SK-N-MC (cell line): ENCODE measurements at regions not wholly inside any gene's neighbourhood (a gene's known extent, or its start where the extent isn't known, plus 50 kb on each side); places are given as distances from the start of the nearest gene placed in this dataset.
"Not testable (repeated sequence)": the region's sequence is repeated elsewhere in the genome, so short reads cannot be mapped to it uniquely, and the experiment has no call there.

Experiments used
- DNase-seq: peaks from one replicate; pipeline ENCODE4 v3.0.0-alpha.2; 2011; ENCODE audit warnings: low read depth, low spot score
- H3K27ac ChIP-seq: fragments of 200-600 bp; sonication (generic); 2 replicates; pipeline ENCODE4 v1.5.1; 2016; ENCODE audit warnings: mixed run types
- H3K36me3 ChIP-seq: fragments of 200-600 bp; sonication (generic); 2 replicates; pipeline ENCODE4 v1.6.1; 2017; ENCODE audit warnings: antibody characterized with exemption, low read length, mixed read lengths; ENCODE audit not compliant: insufficient read depth
- H3K4me3 ChIP-seq: fragments of 200-600 bp; sonication (generic); 2 replicates; pipeline ENCODE4 v1.5.1; 2016
- H3K9ac ChIP-seq: fragments of 200-600 bp; sonication (generic); 2 replicates; pipeline ENCODE4 v1.8.0; 2017; ENCODE audit warnings: mixed run types, mixed read lengths; ENCODE audit not compliant: insufficient read length
- H3K9me3 ChIP-seq: fragments of 200-600 bp; sonication (generic); 2 replicates; pipeline ENCODE4 v1.6.1; 2017; ENCODE audit warnings: low read depth, mild to moderate bottlenecking, antibody characterized with exemption, low read length, moderate library complexity, mixed read lengths
- EZH2 ChIP-seq: fragments of 200-600 bp; sonication (generic); IDR thresholded peaks from one replicate; pipeline ENCODE4 v1.6.1; 2017; ENCODE audit warnings: antibody characterized with exemption
- FOXP2 ChIP-seq: optimal IDR thresholded peaks from 2 replicates; pipeline ENCODE3; 2011; ENCODE audit warnings: mild to moderate bottlenecking, moderate library complexity; ENCODE audit not compliant: insufficient read depth; ENCODE audit errors: extremely low read length, control extremely low read depth
- POLR2AphosphoS5 ChIP-seq: IDR thresholded peaks from 2 replicates; pipeline ENCODE4 v1.6.1; 2012; ENCODE audit warnings: mild to moderate bottlenecking, low read depth, low read length, borderline replicate concordance

DNA sequence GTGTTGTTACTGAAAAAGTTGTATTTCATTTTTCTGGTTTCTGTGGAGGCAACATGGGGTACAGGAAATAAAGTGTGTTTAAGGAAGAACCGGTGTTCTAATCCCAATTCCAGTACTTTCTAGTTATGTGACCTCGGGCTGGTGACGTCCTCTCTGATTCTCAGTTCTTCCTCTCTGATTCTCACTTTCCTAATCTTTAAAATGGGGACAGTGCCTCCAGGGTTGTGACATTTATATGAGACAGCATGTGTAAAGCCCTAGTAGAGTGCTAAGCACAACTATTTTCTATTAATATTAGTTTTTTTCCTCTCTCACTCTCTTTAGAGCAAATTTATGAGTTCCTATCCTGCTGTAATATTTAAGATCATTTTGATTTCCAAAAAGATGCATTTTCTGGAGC, 50.9 kb upstream of the PTPDC1 start:
- no peak overlapping the region for H3K9ac ChIP-seq
- H3K36me3 ChIP-seq: no peaks in the 10 kb centered on the region
- no peak overlapping the region for H3K27ac ChIP-seq
- DNase-seq: no peak
- H3K4me3 ChIP-seq: no peak overlapping the region
- no peak for TF ChIP-seq POLR2AphosphoS5
- TF ChIP-seq FOXP2: no peak
- no peak for TF ChIP-seq EZH2
- H3K9me3 ChIP-seq: no peaks in the 10 kb centered on the region

DNA sequence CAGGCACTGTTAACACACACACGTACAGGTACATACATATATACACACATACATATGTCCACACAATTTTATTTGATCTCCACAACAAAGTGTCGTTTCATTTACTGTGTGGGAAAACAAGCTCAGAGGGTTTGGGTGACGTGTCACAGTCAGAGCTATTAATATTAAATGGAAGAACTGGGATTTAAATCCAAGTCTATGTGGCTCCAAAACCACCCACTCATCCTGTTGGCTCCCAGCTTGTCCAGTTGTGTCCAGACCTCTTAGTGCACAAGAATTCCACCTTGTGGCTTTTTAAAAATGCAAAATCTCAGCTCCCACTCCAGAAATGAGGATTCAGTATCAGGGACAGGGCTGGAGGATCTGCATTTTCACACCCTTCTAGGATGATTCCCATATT, 52.3 kb upstream of the PTPDC1 start:
- Histone ChIP-seq H3K9me3 (no peaks in the 10 kb centered on the region), H3K27ac (no peak overlapping the region), H3K36me3 (no peaks in the 10 kb centered on the region), H3K4me3 (no peak overlapping the region), H3K9ac (no peak overlapping the region)
- no peak for DNase-seq
- TF ChIP-seq EZH2: no peak
- no peak for TF ChIP-seq FOXP2
- no peak for TF ChIP-seq POLR2AphosphoS5

DNA sequence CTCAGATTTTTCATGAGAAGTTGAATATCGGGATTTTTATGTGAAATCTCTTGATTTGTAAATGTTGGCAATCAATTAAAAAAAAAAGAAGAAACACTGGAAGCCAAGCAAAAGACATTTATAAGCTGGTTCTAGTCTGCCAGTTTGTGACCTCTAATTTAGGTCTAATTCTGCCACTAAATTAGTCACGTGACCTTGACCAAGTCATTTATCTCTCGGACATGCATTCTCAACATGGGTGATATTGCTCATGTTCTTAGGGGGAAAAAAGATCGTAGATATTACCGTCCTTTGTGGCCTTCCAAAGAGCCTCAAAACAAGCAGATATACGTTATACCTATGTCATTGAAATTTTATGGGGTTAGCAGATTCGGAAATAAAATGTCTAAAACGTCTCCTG, 52.9 kb upstream of the PTPDC1 start:
- Histone ChIP-seq H3K36me3 (no peaks in the 10 kb centered on the region), H3K27ac (no peak overlapping the region), H3K9ac (peak overlapping the region; percentile 70), H3K4me3 (peak overlapping the region; percentile 78), H3K9me3 (no peaks in the 10 kb centered on the region)
- no peak for DNase-seq
- TF ChIP-seq POLR2AphosphoS5 (no peak), FOXP2 (no peak), EZH2 (no peak)

DNA sequence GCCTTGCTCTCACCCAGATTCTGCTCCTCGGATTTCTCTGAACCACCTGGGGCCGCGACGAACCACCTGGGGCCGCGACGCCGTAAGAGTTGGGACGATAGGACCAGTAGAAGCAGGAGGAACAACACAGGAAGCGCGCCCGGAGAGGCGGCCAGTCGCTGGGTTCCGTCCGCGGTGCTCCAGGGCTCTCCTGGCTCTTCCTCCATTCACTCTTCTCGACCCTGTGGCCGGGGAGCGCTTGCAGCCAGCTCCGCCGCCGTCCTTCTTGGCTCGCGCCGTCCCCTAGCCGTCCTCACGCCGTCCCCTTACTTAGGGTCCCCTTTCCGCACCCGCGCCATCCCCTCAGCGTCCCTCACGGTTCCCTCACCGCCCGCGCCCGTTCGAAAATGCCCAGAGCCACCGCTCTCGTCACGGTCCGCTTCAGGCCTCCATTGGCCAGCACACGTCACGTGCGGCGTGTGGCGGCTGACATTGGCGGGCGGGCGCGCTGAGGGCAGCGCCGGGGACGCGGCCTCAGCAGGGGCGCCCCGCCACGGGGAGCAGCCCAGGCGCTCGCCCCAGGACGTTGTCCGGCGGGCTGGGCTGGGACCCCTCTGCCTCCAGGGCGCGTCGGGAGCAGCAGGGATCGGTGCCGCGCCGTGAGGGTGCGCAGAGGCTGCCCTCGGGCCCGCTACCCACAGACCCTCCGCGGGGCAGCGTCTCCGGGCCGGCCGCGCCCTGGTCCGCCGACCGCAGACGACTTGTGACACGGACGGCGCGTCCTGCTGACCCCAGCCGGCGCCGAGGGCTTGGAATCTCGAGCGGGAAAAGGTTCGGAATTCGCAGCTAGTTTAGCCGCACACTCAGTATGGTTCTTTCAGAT, 53.7 kb upstream of the PTPDC1 start:
- Histone ChIP-seq H3K9me3 (no peaks in the 10 kb centered on the region), H3K9ac (peak overlapping the region; percentile 70), H3K36me3 (no peaks in the 10 kb centered on the region), H3K27ac (no peak overlapping the region), H3K4me3 (peak overlapping the region; percentile 78)
- TF ChIP-seq POLR2AphosphoS5 (peak; percentile 83), EZH2 (no peak)
- no peak for DNase-seq

DNA sequence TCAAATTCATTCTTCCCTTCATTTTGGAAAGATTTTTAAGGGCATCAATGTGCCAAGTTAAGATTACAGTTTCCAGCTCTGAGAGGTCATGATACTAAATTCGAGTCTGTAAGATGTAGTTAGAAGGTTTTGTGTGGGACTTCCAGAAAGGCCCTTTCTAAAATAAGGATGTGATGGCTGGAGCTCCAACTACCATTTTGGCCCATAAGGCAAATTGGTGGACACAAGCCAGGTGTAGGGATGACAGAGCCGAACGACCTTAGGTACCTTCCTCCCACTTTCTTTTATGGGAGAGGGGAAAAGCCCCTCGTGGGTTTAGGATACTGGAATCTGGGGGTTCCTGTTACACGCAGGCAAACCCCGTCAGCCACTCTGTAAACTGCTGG, 54.3 kb upstream of the PTPDC1 start:
- H3K9ac ChIP-seq: peak overlapping the region; percentile 70
- no peaks in the 10 kb centered on the region for H3K9me3 ChIP-seq
- H3K27ac ChIP-seq: no peak overlapping the region
- peak overlapping the region; percentile 78 for H3K4me3 ChIP-seq
- TF ChIP-seq POLR2AphosphoS5 (no peak), FOXP2 (no peak), EZH2 (no peak)
- H3K36me3 ChIP-seq: no peaks in the 10 kb centered on the region
- DNase-seq: no peak

DNA sequence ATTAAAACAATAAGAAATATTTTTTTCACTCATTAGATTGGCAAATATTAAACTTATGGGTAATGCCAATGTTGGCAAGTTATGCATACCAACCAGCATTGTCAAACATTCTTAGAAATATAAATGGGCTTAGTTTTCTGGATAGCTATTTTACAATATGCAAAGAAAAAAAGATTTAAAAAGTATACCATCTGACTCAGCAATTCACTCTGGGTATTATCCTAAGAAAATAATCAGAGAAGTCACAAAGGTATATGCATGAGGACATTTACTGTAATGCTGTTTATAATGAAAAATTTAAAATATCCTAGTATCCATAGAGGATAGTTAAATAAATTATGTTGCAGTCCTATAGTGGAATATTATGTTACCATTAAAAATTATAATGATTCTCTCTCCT, 57.4 kb upstream of the PTPDC1 start:
- H3K36me3 ChIP-seq: no peaks in the 10 kb centered on the region
- no peak overlapping the region for H3K9ac ChIP-seq
- TF ChIP-seq EZH2 (no peak), FOXP2 (no peak), POLR2AphosphoS5 (no peak)
- no peak for DNase-seq
- H3K9me3 ChIP-seq: no peaks in the 10 kb centered on the region
- no peak overlapping the region for H3K27ac ChIP-seq
- H3K4me3 ChIP-seq: no peak overlapping the region

DNA sequence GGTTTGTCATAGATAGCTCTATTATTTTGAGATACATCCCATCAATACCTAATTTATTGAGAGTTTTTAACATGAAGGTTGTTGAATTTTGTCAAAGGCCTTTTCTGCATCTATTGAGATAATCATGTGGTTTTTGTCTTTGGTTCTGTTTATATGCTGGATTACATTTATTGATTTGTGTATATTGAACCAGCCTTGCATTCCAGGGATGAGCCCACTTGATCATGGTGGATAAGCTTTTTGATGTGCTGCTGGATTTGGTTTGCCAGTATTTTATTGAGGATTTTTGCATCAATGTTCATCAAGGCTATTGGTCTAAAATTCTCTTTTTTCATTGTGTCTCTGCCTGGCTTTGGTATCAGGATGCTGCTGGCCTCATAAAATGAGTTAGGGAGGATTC, 61.8 kb upstream of the PTPDC1 start:
- not testable (repeated sequence) for H3K27ac ChIP-seq, DNase-seq, H3K4me3 ChIP-seq, H3K9ac ChIP-seq, H3K36me3 ChIP-seq, H3K9me3 ChIP-seq

DNA sequence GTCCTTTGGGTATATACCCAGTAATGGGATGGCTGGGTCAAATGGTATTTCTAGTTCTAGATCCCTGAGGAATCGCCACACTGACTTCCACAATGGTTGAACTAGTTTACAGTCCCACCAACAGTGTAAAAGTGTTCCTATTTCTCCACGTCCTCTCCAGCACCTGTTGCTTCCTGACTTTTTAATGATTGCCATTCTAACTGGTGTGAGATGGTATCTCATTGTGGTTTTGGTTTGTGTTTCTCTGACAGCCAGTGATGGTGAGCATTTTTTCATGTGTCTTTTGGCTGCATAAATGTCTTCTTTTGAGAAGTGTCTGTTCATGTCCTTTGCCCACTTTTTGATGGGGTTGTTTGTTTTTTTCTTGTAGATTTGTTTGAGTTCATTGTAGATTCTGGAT, 63.4 kb upstream of the PTPDC1 start:
- H3K4me3 ChIP-seq, H3K36me3 ChIP-seq, H3K9ac ChIP-seq, H3K27ac ChIP-seq, DNase-seq, H3K9me3 ChIP-seq: not testable (repeated sequence)

DNA sequence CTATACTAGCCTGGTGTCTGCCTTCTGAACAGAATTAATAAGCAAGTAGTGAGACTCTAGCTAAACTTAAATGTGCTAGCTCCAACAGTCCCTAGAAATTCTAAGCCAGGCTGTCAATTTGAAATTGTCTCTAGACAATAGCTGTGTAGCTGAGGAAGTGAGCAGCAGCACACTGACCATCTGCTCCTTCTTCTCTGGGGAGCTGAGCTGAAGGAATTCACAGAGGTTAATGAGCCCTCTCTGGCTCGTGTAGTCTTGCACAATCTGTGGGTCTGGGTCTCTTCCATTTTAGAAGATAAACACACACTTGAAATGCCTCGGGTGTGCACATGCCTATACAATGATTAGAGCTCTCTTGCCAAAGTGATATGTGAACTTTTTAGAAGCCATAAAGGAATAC, 63.5 kb upstream of the BARX1 start:
- no peak for TF ChIP-seq FOXP2
- TF ChIP-seq POLR2AphosphoS5: no peak
- TF ChIP-seq EZH2: no peak
- Histone ChIP-seq H3K9me3 (no peaks in the 10 kb centered on the region), H3K36me3 (no peaks in the 10 kb centered on the region), H3K9ac (no peak overlapping the region), H3K27ac (no peak overlapping the region), H3K4me3 (no peak overlapping the region)
- no peak for DNase-seq
